ENCODE measurements at regions not wholly inside any gene's neighbourhood (a gene's known extent, or its start where the extent isn't known, plus 50 kb on each side); places are given as distances from the start of the nearest gene placed in this dataset.

- TF ChIP-seq POLR2A (IDR thresholded peaks at IDR 0.05): no peak
- no peak for TF ChIP-seq CTCF (IDR thresholded peaks at IDR 0.05)
Observed at GRCh38 chr4:92060333-92060732, 243.4 kb upstream of the GRID2 start.
